Osteoblast (primary cell): ENCODE measurements at regions not wholly inside any gene's neighbourhood (a gene's known extent, or its start where the extent isn't known, plus 50 kb on each side); places are given as distances from the start of the nearest gene placed in this dataset.

ENCODE experiments used
- DNase-seq: peaks from one replicate; pipeline ENCODE4 v3.0.0; 2011; ENCODE audit warnings: low spot score, mixed read lengths; ENCODE audit not compliant: insufficient read length; ENCODE audit errors: missing footprints
- H2AFZ ChIP-seq: 2 replicates; pipeline ENCODE4 v1.6.0; 2011; ENCODE audit warnings: mild to moderate bottlenecking, low read length
- H3K27ac ChIP-seq: 2 replicates; pipeline ENCODE4 v1.5.1; 2011; ENCODE audit warnings: mild to moderate bottlenecking, low read depth, low read length, moderate library complexity
- H3K27me3 ChIP-seq: 2 replicates; pipeline ENCODE4 v1.6.0; 2012; ENCODE audit warnings: mild to moderate bottlenecking, control low read depth, inconsistent platforms, low read length, moderate library complexity; ENCODE audit not compliant: insufficient read depth
- H3K36me3 ChIP-seq: 2 replicates; pipeline ENCODE4 v1.5.1; 2011; ENCODE audit warnings: mild to moderate bottlenecking, low read length, control low read depth, moderate library complexity; ENCODE audit not compliant: insufficient read depth
- H3K4me1 ChIP-seq: 2 replicates; pipeline ENCODE4 v1.5.1; 2011; ENCODE audit warnings: mild to moderate bottlenecking, low read length, control low read depth, moderate library complexity; ENCODE audit not compliant: insufficient read depth
- H3K4me2 ChIP-seq: 2 replicates; pipeline ENCODE4 v1.6.0; 2011; ENCODE audit warnings: mild to moderate bottlenecking, low read length; ENCODE audit not compliant: insufficient read depth
- H3K4me3 ChIP-seq: fragments of 200-600 bp; sonication (generic); 3 replicates; pipeline ENCODE4 v1.5.1; 2012; ENCODE audit warnings: mild to moderate bottlenecking, low read length, inconsistent platforms; ENCODE audit not compliant: insufficient read depth
- H3K79me2 ChIP-seq: 2 replicates; pipeline ENCODE4 v1.6.0; 2012; ENCODE audit warnings: mild to moderate bottlenecking, low read length, control low read depth, inconsistent platforms; ENCODE audit not compliant: insufficient read depth
- H3K9me3 ChIP-seq: 2 replicates; pipeline ENCODE4 v1.5.1; 2011; ENCODE audit warnings: low read depth, low read length, control low read depth
- H4K20me1 ChIP-seq: 2 replicates; pipeline ENCODE4 v1.6.0; 2012; ENCODE audit warnings: mild to moderate bottlenecking, low read length, control low read depth; ENCODE audit not compliant: insufficient read depth
- TF ChIP-seq, protein P1 (sequence below): IDR thresholded peaks from 2 replicates; pipeline ENCODE4 v1.5.1; 2011; ENCODE audit warnings: mild to moderate bottlenecking, low read depth, low read length, moderate library complexity; ENCODE audit errors: extremely low read depth

DNA sequence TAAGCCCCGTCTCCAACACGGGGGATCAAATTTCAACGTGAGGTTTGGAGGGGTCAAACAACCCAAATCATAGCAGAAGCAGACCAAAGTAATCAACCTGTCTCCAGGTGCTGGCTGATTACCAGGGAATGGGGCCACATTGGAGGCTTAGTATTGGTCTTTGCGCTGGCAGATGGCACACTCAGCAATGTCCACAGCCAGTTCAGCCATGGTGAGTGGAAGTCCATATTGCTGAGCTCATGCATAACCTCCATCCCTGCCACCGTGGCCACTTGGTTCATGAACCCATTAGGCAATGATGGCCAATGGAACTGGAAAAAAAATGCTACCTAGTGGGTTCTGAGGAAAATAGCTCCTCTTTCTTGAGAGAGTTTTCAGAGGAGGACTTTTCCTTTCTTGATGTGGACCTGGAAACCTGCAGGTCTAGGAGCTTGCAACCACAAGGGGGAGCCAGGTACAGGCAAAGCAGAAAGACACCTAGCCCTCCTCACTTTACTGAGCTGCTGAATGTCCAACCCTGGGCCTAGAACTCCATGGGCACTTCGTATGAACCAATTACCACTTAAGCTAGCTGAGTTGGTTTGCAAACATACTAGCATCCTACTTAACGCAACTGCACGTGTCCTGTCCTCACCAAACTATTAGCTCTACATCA lies 128.0 kb upstream of the GYPC start:
- Histone ChIP-seq H2AFZ (no peak overlapping the region), H3K36me3 (no peaks in the 10 kb centered on the region), H3K9me3 (no peaks in the 10 kb centered on the region), H3K27me3 (no peaks in the 10 kb centered on the region), H4K20me1 (no peaks in the 10 kb centered on the region), H3K4me3 (no peak overlapping the region), H3K4me2 (no peak overlapping the region), H3K79me2 (no peaks in the 10 kb centered on the region), H3K27ac (no peak overlapping the region), H3K4me1 (no peaks in the 10 kb centered on the region)
- TF ChIP-seq, protein P1, sequence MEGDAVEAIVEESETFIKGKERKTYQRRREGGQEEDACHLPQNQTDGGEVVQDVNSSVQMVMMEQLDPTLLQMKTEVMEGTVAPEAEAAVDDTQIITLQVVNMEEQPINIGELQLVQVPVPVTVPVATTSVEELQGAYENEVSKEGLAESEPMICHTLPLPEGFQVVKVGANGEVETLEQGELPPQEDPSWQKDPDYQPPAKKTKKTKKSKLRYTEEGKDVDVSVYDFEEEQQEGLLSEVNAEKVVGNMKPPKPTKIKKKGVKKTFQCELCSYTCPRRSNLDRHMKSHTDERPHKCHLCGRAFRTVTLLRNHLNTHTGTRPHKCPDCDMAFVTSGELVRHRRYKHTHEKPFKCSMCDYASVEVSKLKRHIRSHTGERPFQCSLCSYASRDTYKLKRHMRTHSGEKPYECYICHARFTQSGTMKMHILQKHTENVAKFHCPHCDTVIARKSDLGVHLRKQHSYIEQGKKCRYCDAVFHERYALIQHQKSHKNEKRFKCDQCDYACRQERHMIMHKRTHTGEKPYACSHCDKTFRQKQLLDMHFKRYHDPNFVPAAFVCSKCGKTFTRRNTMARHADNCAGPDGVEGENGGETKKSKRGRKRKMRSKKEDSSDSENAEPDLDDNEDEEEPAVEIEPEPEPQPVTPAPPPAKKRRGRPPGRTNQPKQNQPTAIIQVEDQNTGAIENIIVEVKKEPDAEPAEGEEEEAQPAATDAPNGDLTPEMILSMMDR: peak; percentile 40
- no peak for DNase-seq

DNA sequence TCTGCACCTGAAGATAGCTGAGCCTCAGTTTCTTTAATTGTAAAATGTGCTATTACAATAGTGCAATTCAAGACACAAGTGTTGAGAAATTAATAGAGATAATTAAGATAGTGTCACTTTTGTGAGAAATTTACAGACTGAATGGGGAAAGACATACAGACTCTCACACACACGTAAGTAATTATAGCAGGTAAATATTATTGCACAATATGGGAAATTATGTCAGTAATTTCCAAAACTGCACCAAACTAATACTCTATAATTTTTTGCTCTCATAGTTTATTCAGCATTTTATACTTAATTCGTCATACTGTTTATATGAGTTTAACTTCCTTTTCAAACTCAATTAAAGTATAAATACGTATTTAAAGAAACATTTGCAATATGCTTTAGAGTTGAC lies 124.9 kb upstream of the GYPC start:
- no peaks in the 10 kb centered on the region for H3K79me2 ChIP-seq
- no peak overlapping the region for H3K4me2 ChIP-seq
- no peaks in the 10 kb centered on the region for H4K20me1 ChIP-seq
- no peaks in the 10 kb centered on the region for H3K36me3 ChIP-seq
- H3K4me1 ChIP-seq: no peaks in the 10 kb centered on the region
- no peak overlapping the region for H3K27ac ChIP-seq
- no peak for DNase-seq
- H2AFZ ChIP-seq: no peak overlapping the region
- no peaks in the 10 kb centered on the region for H3K9me3 ChIP-seq
- no peak overlapping the region for H3K4me3 ChIP-seq
- TF ChIP-seq, protein P1: no peak
- no peaks in the 10 kb centered on the region for H3K27me3 ChIP-seq

DNA sequence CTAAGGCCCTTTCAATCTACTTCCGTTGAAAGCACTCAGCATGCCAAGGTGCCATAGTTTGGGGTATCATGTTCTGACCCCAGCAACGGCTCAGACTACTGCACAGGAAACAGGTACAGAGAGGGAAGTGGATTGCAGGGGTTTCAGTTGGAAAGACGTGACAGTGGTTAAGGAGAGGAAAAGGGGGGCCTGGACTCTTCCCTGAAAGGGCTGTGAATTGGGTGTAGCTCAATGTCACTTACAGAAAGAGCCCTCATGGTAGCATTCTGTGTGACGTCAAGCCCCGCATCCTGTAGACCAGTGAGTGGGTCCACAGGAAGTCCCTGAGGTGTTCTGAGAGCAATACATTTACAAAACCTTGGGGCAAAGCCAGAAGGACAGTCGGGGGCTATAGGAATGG lies 121.5 kb upstream of the GYPC start:
- Histone ChIP-seq H3K4me2 (no peak overlapping the region), H3K4me1 (no peaks in the 10 kb centered on the region), H3K27ac (no peak overlapping the region), H3K9me3 (no peaks in the 10 kb centered on the region), H3K36me3 (no peaks in the 10 kb centered on the region), H3K79me2 (no peaks in the 10 kb centered on the region), H3K4me3 (no peak overlapping the region), H3K27me3 (no peaks in the 10 kb centered on the region), H4K20me1 (no peaks in the 10 kb centered on the region), H2AFZ (no peak overlapping the region)
- TF ChIP-seq, protein P1: no peak
- no peak for DNase-seq

DNA sequence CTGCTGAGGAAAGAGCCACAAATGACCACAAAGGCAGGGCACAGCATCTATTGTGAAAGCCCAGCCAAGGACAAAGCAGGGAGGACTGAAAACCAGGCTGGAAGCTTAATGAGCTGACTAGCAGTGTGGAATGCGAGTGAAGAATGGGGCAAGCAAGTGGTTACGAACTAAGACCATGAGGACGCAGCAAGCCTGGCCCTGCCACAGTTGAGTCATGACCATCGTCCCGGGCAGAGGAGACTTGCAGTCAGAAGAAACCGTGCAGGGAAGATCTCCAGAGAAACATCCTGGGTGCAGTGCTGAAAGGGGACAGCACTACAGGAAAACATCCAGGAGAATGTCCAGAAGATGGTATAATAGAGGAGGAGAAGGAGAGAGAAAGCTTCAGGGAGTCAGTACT lies 120.5 kb upstream of the GYPC start:
- no peaks in the 10 kb centered on the region for H4K20me1 ChIP-seq
- H3K9me3 ChIP-seq: no peaks in the 10 kb centered on the region
- H3K4me3 ChIP-seq: no peak overlapping the region
- H3K4me2 ChIP-seq: no peak overlapping the region
- no peak for DNase-seq
- H3K27me3 ChIP-seq: no peaks in the 10 kb centered on the region
- no peaks in the 10 kb centered on the region for H3K4me1 ChIP-seq
- TF ChIP-seq, protein P1: no peak
- no peak overlapping the region for H2AFZ ChIP-seq
- H3K27ac ChIP-seq: no peak overlapping the region
- H3K79me2 ChIP-seq: no peaks in the 10 kb centered on the region
- H3K36me3 ChIP-seq: no peaks in the 10 kb centered on the region
